ENCODE measurements at regions not wholly inside any gene's neighbourhood (a gene's known extent, or its start where the extent isn't known, plus 50 kb on each side); places are given as distances from the start of the nearest gene placed in this dataset.

DNA sequence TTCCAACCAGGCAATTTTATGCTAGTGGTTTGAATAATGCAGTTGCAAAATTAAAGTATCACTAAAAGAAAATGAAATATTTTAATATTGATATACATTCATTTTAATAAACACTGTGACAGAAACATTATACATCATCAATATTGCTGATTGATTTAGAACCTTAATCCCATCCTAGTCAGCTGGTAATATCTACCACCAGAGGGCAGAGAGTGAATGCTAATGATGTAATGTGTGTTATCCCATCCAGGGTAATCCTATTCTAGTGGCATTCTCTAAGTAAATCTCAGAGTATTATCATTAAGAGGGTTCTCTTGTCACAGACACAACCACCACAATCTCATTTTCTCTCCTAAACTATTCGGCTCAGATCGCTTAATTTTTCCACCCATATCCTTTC, 477.4 kb downstream of the CPS1 start:
- H3K4me3 ChIP-seq = no peak overlapping the region
- peak; percentile 34 for DNase-seq (ENCODE audit: low read depth, low spot score)
- H3K9ac ChIP-seq (ENCODE audit: insufficient read length) = no peak overlapping the region
- no peaks in the 10 kb centered on the region for H3K9me3 ChIP-seq (ENCODE audit: low read depth, low read length)
- no peak overlapping the region for H3K27ac ChIP-seq
- H3K36me3 ChIP-seq (ENCODE audit: insufficient read depth, low read length) = no peaks in the 10 kb centered on the region
- no peak for TF ChIP-seq POLR2AphosphoS5 (IDR thresholded peaks at IDR 0.05; ENCODE audit: borderline replicate concordance, low read depth, low read length)
- no peak for TF ChIP-seq FOXP2 (optimal IDR thresholded peaks at IDR 0.05; ENCODE audit: control extremely low read depth, extremely low read length, insufficient read depth)
- no peak for TF ChIP-seq EZH2 (IDR thresholded peaks at IDR 0.05)

DNA sequence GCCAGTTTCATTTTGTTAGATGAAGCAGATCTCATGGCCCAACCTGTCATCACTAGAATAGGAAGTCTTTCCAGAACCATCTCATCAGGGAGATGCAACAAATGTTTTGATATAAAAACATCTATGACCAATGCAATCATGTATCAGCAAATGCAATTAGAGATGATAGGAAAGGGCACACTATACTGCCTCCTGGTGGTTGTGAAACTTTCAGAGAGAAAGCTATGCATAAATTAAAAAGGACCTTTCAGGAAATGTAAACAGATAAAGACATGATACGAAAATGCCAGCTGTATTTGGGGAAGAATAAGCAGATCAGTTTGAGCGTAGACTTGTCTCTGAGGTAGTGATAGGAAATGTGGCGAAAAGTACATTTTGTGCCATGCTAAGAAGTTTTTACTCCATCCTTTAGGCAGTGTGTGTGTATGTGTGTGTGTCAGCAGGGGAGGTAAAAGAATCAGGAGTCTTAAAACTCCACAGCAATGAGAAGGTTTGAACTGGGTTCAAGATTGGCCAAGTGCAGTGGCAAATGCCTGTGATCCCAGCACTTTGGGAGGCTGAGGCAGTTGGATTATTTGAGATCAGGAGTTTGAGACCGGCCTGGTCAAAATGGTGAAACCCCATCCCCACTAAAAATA, 479.3 kb downstream of the CPS1 start:
- TF ChIP-seq POLR2AphosphoS5 (IDR thresholded peaks at IDR 0.05; ENCODE audit: borderline replicate concordance, low read depth, low read length) = no peak
- TF ChIP-seq FOXP2 (optimal IDR thresholded peaks at IDR 0.05; ENCODE audit: control extremely low read depth, extremely low read length, insufficient read depth) = no peak
- TF ChIP-seq EZH2 (IDR thresholded peaks at IDR 0.05) = no peak
- no peak for DNase-seq (ENCODE audit: low read depth, low spot score)

DNA sequence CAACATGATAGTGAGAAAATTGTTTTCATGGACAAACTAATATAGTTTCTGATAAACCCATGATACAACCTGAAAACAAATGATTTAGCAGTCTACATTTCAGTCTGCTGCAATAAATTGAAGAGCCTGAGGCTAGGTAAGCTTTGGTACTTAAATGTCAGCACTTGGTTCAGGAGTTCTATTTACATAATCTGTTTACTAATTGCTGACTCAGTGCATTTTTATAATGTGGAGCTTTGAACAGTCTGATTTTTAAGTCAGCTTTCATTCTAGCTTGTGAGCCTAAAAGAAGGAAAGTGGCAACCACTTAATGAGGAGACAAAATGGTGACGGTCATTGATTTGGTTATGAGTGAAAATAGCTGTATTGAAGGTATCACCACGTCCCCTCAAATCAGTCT, 488.6 kb downstream of the CPS1 start:
- Histone ChIP-seq H3K36me3 (ENCODE audit: insufficient read depth, low read length) (no peaks in the 10 kb centered on the region), H3K4me3 (peak overlapping the region; percentile 51), H3K9me3 (ENCODE audit: low read depth, low read length) (no peaks in the 10 kb centered on the region), H3K9ac (ENCODE audit: insufficient read length) (no peak overlapping the region), H3K27ac (peak overlapping the region; percentile 62; the same call in 1 of the 2 replicates)
- TF ChIP-seq FOXP2 (optimal IDR thresholded peaks at IDR 0.05; ENCODE audit: control extremely low read depth, extremely low read length, insufficient read depth) (no peak), POLR2AphosphoS5 (IDR thresholded peaks at IDR 0.05; ENCODE audit: borderline replicate concordance, low read depth, low read length) (no peak; the same call in 1 of the 2 replicates), EZH2 (IDR thresholded peaks at IDR 0.05) (no peak)
- DNase-seq (ENCODE audit: low read depth, low spot score) = peak; percentile 62

More for the DNA sequence above, 479.3 kb downstream of the CPS1 start:
- no peak overlapping the region for H3K4me3 ChIP-seq
- no peaks in the 10 kb centered on the region for H3K36me3 ChIP-seq (ENCODE audit: insufficient read depth, low read length)
- H3K9ac ChIP-seq (ENCODE audit: insufficient read length) = no peak overlapping the region
- H3K9me3 ChIP-seq (ENCODE audit: low read depth, low read length) = no peaks in the 10 kb centered on the region
- H3K27ac ChIP-seq = no peak overlapping the region

DNA sequence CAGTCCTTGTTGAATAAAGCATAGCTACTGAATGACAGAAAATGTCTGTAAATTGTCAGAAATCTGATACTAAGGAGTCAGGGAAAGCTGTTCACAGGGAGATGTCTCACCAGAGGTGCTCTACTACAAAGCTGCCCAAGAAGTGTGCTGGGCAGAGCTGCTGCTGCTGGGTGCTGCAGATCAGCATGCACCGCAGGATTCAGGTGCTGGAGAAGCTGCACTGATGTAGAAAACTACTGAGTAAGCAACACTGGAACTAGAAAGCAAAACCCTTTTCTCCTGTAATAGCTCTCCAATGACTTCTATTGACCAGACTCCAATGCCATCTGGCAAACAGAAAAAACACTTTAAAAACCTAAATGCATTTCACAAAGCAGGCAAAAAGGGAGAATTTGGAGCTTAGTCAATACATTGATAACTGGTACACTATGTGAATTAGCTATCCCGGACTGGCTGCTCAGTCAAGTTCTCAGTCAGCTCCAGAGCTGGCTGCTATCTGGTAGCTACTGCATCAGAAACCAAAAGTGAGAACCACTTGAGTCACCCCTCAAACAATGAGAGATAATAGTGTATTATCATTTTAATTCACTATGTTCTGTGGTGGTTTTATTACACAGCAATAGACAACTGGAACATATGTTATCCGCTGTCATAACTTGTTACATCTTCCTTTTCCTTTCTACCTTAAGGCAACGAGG, 493.1 kb downstream of the CPS1 start:
- Histone ChIP-seq H3K9ac (ENCODE audit: insufficient read length) (no peak overlapping the region), H3K9me3 (ENCODE audit: low read depth, low read length) (no peaks in the 10 kb centered on the region), H3K4me3 (no peak overlapping the region), H3K27ac (no peak overlapping the region), H3K36me3 (ENCODE audit: insufficient read depth, low read length) (no peaks in the 10 kb centered on the region)
- no peak for DNase-seq (ENCODE audit: low read depth, low spot score)
- TF ChIP-seq EZH2 (IDR thresholded peaks at IDR 0.05) (no peak), FOXP2 (optimal IDR thresholded peaks at IDR 0.05; ENCODE audit: control extremely low read depth, extremely low read length, insufficient read depth) (no peak), POLR2AphosphoS5 (IDR thresholded peaks at IDR 0.05; ENCODE audit: borderline replicate concordance, low read depth, low read length) (no peak)

DNA sequence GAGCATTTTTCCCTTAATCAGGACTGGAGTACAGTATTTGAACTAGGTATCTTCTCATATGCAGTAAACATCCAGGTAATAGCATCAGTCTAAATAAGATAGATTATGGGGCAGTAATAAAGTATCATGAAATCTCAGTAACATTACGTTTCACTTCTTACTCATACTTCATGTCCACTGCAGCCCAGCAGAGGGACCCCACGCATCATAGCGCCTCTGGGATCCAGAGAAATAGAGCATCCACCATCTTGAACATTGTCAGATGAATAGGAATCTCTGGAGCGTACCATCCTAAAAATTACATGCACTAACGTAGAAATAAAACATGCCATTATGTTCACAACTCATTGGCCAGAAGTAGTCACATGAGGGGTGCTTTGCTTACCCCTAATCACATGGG, 499.0 kb downstream of the CPS1 start:
- H3K36me3 ChIP-seq (ENCODE audit: insufficient read depth, low read length) = no peaks in the 10 kb centered on the region
- H3K27ac ChIP-seq = no peak overlapping the region
- DNase-seq (ENCODE audit: low read depth, low spot score) = no peak
- H3K9ac ChIP-seq (ENCODE audit: insufficient read length) = no peak overlapping the region
- H3K4me3 ChIP-seq = no peak overlapping the region
- no peaks in the 10 kb centered on the region for H3K9me3 ChIP-seq (ENCODE audit: low read depth, low read length)
- TF ChIP-seq FOXP2 (optimal IDR thresholded peaks at IDR 0.05; ENCODE audit: control extremely low read depth, extremely low read length, insufficient read depth) (no peak), POLR2AphosphoS5 (IDR thresholded peaks at IDR 0.05; ENCODE audit: borderline replicate concordance, low read depth, low read length) (no peak), EZH2 (IDR thresholded peaks at IDR 0.05) (no peak)

DNA sequence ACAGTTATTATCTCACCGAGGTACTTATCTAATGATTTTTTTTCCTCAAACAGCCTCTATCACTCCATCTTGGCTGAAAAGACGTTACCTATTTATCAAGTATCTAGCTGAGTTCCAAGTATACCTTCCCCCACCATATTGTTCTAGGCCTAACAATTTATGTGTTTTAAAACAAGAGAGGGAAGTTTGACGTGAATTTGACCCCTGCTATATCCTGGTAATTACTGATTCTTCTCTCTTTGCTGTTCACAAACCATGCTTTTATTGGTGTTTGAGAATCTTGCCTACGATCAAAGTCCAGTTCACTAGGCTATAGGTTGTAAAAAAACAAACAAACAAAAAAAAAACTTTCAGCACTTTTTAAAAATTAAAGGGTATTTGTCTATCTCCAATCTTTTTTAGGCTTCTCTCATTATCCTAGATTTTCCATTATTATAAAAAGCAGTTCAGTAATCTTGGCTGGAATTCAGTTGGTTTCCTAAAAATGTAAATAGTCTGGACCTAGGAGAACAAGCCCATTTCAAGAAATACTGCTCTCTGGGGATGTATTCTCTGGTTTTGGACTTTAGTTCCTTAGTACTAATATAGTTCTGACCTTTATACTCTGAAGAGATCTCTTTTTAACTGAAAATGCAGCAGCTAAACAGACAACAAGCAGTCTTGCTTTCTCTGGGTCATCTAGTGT, 505.4 kb downstream of the CPS1 start:
- H3K9me3 ChIP-seq (ENCODE audit: low read depth, low read length) = no peaks in the 10 kb centered on the region
- no peaks in the 10 kb centered on the region for H3K36me3 ChIP-seq (ENCODE audit: insufficient read depth, low read length)
- no peak for DNase-seq (ENCODE audit: low read depth, low spot score)
- H3K9ac ChIP-seq (ENCODE audit: insufficient read length) = no peak overlapping the region
- no peak overlapping the region for H3K4me3 ChIP-seq
- H3K27ac ChIP-seq = no peak overlapping the region
- TF ChIP-seq EZH2 (IDR thresholded peaks at IDR 0.05) (no peak), POLR2AphosphoS5 (IDR thresholded peaks at IDR 0.05; ENCODE audit: borderline replicate concordance, low read depth, low read length) (no peak), FOXP2 (optimal IDR thresholded peaks at IDR 0.05; ENCODE audit: control extremely low read depth, extremely low read length, insufficient read depth) (no peak)

DNA sequence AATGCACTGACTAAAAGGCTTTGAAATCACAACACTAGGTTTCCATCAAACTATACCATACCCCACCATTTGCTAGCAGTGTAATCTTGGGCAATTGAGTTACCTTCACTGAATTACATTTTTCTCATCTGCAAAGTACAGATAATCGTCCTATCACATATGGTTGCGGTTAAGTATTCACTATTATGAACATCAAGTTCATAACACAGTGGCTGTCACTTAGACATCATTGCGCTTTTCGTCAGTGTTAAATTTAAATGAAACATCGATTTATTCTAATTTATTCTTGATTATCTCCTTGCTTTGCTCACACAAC, 505.9 kb downstream of the CPS1 start:
- Histone ChIP-seq H3K9me3 (ENCODE audit: low read depth, low read length) (no peaks in the 10 kb centered on the region), H3K36me3 (ENCODE audit: insufficient read depth, low read length) (no peaks in the 10 kb centered on the region), H3K4me3 (no peak overlapping the region), H3K27ac (no peak overlapping the region), H3K9ac (ENCODE audit: insufficient read length) (no peak overlapping the region)
- TF ChIP-seq FOXP2 (optimal IDR thresholded peaks at IDR 0.05; ENCODE audit: control extremely low read depth, extremely low read length, insufficient read depth) (no peak), POLR2AphosphoS5 (IDR thresholded peaks at IDR 0.05; ENCODE audit: borderline replicate concordance, low read depth, low read length) (no peak), EZH2 (IDR thresholded peaks at IDR 0.05) (no peak)
- no peak for DNase-seq (ENCODE audit: low read depth, low spot score)

DNA sequence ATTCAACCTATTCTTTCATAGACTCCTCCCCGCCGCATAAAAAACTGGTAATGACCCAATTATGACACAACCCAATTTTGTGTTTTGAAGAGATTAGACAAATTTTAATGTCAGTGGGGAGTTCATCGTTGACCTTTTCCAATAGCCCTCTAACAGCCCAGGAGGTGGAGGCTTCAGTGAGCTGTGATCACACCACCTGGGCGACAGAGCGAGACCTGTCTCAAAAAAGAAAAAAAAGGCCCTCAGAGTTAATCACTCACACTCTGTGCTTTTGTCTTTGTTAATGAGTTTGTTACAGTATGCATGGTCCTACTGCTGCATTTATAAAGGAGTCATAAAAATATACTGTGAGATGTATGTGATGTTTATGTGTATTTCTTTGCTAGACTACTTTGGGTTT, 510.6 kb downstream of the CPS1 start:
- TF ChIP-seq EZH2 (IDR thresholded peaks at IDR 0.05) (no peak), FOXP2 (optimal IDR thresholded peaks at IDR 0.05; ENCODE audit: control extremely low read depth, extremely low read length, insufficient read depth) (no peak)
- no peak for DNase-seq (ENCODE audit: low read depth, low spot score)
- Histone ChIP-seq H3K9ac (ENCODE audit: insufficient read length) (no peak overlapping the region), H3K36me3 (ENCODE audit: insufficient read depth, low read length) (no peaks in the 10 kb centered on the region), H3K4me3 (no peak overlapping the region), H3K27ac (no peak overlapping the region), H3K9me3 (ENCODE audit: low read depth, low read length) (no peaks in the 10 kb centered on the region)
